H9 (cell line): ENCODE measurements at regions not wholly inside any gene's neighbourhood (a gene's known extent, or its start where the extent isn't known, plus 50 kb on each side); places are given as distances from the start of the nearest gene placed in this dataset.

Experiments
- DNase-seq: peaks from one replicate; pipeline ENCODE4 v3.0.0-alpha.2; 2017
- H2AFZ ChIP-seq: one replicate; pipeline ENCODE4 v1.6.1; 2013; ENCODE audit warnings: mild to moderate bottlenecking, low read length, control low read depth, moderate library complexity
- H2AK5ac ChIP-seq: 2 replicates; pipeline ENCODE4 v1.6.1; 2013; ENCODE audit warnings: low read length, control low read depth, mixed read lengths; ENCODE audit not compliant: insufficient read length
- H2BK120ac ChIP-seq: one replicate; pipeline ENCODE4 v1.6.1; 2013; ENCODE audit warnings: low read depth, mild to moderate bottlenecking, low read length, control low read depth, inconsistent platforms; ENCODE audit not compliant: poor library complexity, severe bottlenecking
- H2BK12ac ChIP-seq: 2 replicates; pipeline ENCODE4 v1.6.1; 2013; ENCODE audit warnings: low read length, control low read depth, mixed read lengths, low read depth; ENCODE audit not compliant: insufficient read length
- H2BK15ac ChIP-seq: 2 replicates; pipeline ENCODE4 v1.6.1; 2013; ENCODE audit warnings: low read depth, low read length, control low read depth
- H2BK20ac ChIP-seq: one replicate; pipeline ENCODE4 v1.6.1; 2013; ENCODE audit warnings: low read depth, mild to moderate bottlenecking, low read length, control low read depth, inconsistent platforms; ENCODE audit not compliant: poor library complexity, severe bottlenecking
- H2BK5ac ChIP-seq: 2 replicates; pipeline ENCODE4 v1.6.1; 2013; ENCODE audit warnings: low read length, control low read depth, mixed read lengths; ENCODE audit not compliant: insufficient read length
- H3K14ac ChIP-seq: 2 replicates; pipeline ENCODE4 v1.6.1; 2013; ENCODE audit warnings: low read length, control low read depth; ENCODE audit not compliant: insufficient read depth
- H3K18ac ChIP-seq: 2 replicates; pipeline ENCODE4 v1.6.1; 2013; ENCODE audit warnings: low read depth, mild to moderate bottlenecking, mixed read lengths, low read length, control low read depth; ENCODE audit not compliant: insufficient read length
- H3K23ac ChIP-seq: 2 replicates; pipeline ENCODE4 v1.6.1; 2013; ENCODE audit warnings: low read length, control low read depth, mixed read lengths, low read depth; ENCODE audit not compliant: insufficient read length
- H3K23me2 ChIP-seq: 2 replicates; pipeline ENCODE4 v1.6.1; 2013; ENCODE audit warnings: low read depth, mild to moderate bottlenecking, mixed read lengths, low read length, control low read depth; ENCODE audit not compliant: insufficient read length, poor library complexity, severe bottlenecking
- H3K27ac ChIP-seq: 2 replicates; pipeline ENCODE4 v1.5.1; 2013; ENCODE audit warnings: low read length, control low read depth, mixed read lengths, low read depth; ENCODE audit not compliant: insufficient read length
- H3K27me3 ChIP-seq: 2 replicates; pipeline ENCODE4 v1.6.1; 2013; ENCODE audit warnings: low read length, control low read depth, inconsistent platforms; ENCODE audit not compliant: insufficient read depth
- H3K4ac ChIP-seq: 2 replicates; pipeline ENCODE4 v1.6.1; 2013; ENCODE audit warnings: low read depth, mild to moderate bottlenecking, control low read depth, inconsistent platforms, low read length, moderate library complexity
- H3K4me1 ChIP-seq: 2 replicates; pipeline ENCODE4 v1.6.1; 2013; ENCODE audit warnings: low read length, control low read depth, inconsistent platforms; ENCODE audit not compliant: insufficient read depth
- H3K4me2 ChIP-seq: 2 replicates; pipeline ENCODE4 v1.6.1; 2013; ENCODE audit warnings: low read length, control low read depth, mixed read lengths; ENCODE audit not compliant: insufficient read length, insufficient read depth
- H3K56ac ChIP-seq: 2 replicates; pipeline ENCODE4 v1.6.1; 2013; ENCODE audit warnings: low read depth, mild to moderate bottlenecking, mixed read lengths, low read length, control low read depth; ENCODE audit not compliant: insufficient read length
- H3K79me1 ChIP-seq: 2 replicates; pipeline ENCODE4 v1.6.1; 2013; ENCODE audit warnings: low read depth, mild to moderate bottlenecking, moderate library complexity, low read length, control low read depth, inconsistent platforms; ENCODE audit not compliant: insufficient read depth, poor library complexity, severe bottlenecking
- H3K79me2 ChIP-seq: 2 replicates; pipeline ENCODE4 v1.6.1; 2013; ENCODE audit warnings: low read length, control low read depth, inconsistent platforms; ENCODE audit not compliant: insufficient read depth
- H3K9ac ChIP-seq: 2 replicates; pipeline ENCODE4 v1.6.1; 2013; ENCODE audit warnings: low read length, control low read depth, mixed read lengths; ENCODE audit not compliant: insufficient read length; ENCODE audit errors: extremely low read depth
- H3K9me3 ChIP-seq: one replicate; pipeline ENCODE4 v1.6.1; 2013; ENCODE audit warnings: low read depth, low read length, inconsistent platforms; ENCODE audit not compliant: control insufficient read depth
- H3T11ph ChIP-seq: one replicate; pipeline ENCODE4 v1.6.1; 2013; ENCODE audit warnings: mild to moderate bottlenecking, low read length, control low read depth, inconsistent platforms
- H4K20me1 ChIP-seq: one replicate; pipeline ENCODE4 v1.6.1; 2013; ENCODE audit not compliant: control insufficient read depth, insufficient read length, insufficient read depth
- H4K5ac ChIP-seq: 2 replicates; pipeline ENCODE4 v1.6.1; 2013; ENCODE audit warnings: low read depth, mild to moderate bottlenecking, mixed read lengths, low read length, control low read depth; ENCODE audit not compliant: insufficient read length
- H4K8ac ChIP-seq: replicated peaks from 2 replicates; pipeline ENCODE4 v1.6.1; 2013; ENCODE audit warnings: low read length, control low read depth, mixed read lengths, low read depth; ENCODE audit not compliant: insufficient read length
- H4K91ac ChIP-seq: 2 replicates; pipeline ENCODE4 v1.6.1; 2013; ENCODE audit warnings: low read depth, mild to moderate bottlenecking, moderate library complexity, mixed read lengths, low read length, control low read depth; ENCODE audit not compliant: insufficient read length
- H3K27ac Mint-ChIP-seq, 3 experiments: 2 replicates in 2 of 3; 3 replicates in 1 of 3; pipeline ENCODE4 v1.8.0; 2020 to 2021; ENCODE audit warnings: mixed read lengths in 3 of 3, mild to moderate bottlenecking in 1 of 3, moderate library complexity in 1 of 3
- H3K27me3 Mint-ChIP-seq: 2 replicates; pipeline ENCODE4 v1.8.0; 2021; ENCODE audit warnings: low read depth, mild to moderate bottlenecking, moderate library complexity, mixed read lengths
- H3K36me3 Mint-ChIP-seq, 3 experiments: 2 replicates in 2 of 3; 3 replicates in 1 of 3; pipeline ENCODE4 v1.8.0; 2020 to 2021; ENCODE audit warnings: low read depth in 3 of 3, mixed read lengths in 3 of 3; ENCODE audit not compliant: insufficient read depth in 1 of 3
- H3K4me1 Mint-ChIP-seq, 2 experiments: 2 replicates each; pipeline ENCODE4 v1.8.0; 2020; ENCODE audit warnings: mixed read lengths in 2 of 2
- H3K4me3 Mint-ChIP-seq, 2 experiments: 2 replicates in 1 of 2; 3 replicates in 1 of 2; pipeline ENCODE4 v1.8.0; 2020 to 2021; ENCODE audit warnings: mild to moderate bottlenecking in 2 of 2, mixed read lengths in 2 of 2, moderate library complexity in 1 of 2
- H3K9me3 Mint-ChIP-seq, 2 experiments: 2 replicates in 1 of 2; 3 replicates in 1 of 2; pipeline ENCODE4 v1.8.0; 2020; ENCODE audit warnings: mild to moderate bottlenecking in 2 of 2, mixed read lengths in 2 of 2, moderate library complexity in 1 of 2
- CTCF ChIP-seq: fragments of 200-600 bp; sonication (generic); conservative IDR thresholded peaks from 3 replicates; pipeline ENCODE4 v1.8.0; 2021; ENCODE audit warnings: antibody characterized with exemption, mild to moderate bottlenecking
- WGBS: extraction: QIAGEN DNeasy Blood & Tissue Kit; methylation state at CpG from one replicate; pipeline ENCODE4 v1.1.7; 2013; ENCODE audit warnings: missing lambda C conversion rate, low lambda C conversion rate, mixed read lengths; ENCODE audit not compliant: insufficient read length; ENCODE audit errors: extremely low coverage; 5-methylcytosine and 5-hydroxymethylcytosine counted together

- Histone ChIP-seq H3K79me2 (no peaks in the 10 kb centered on the region), H4K20me1 (no peaks in the 10 kb centered on the region), H3K4ac (no peak overlapping the region), H2BK120ac (no peak overlapping the region), H2AK5ac (no peak overlapping the region), H4K5ac (no peak overlapping the region), H3K14ac (no peak overlapping the region), H3K27me3 (no peaks in the 10 kb centered on the region), H4K8ac (no peak overlapping the region), H3K27ac (no peak overlapping the region), H3T11ph (no peak overlapping the region), H3K9me3 (no peaks in the 10 kb centered on the region), H2AFZ (no peak overlapping the region), H3K9ac (no peak overlapping the region), H3K18ac (no peak overlapping the region), H2BK5ac (no peak overlapping the region), H3K4me2 (no peak overlapping the region), H3K56ac (no peak overlapping the region), H2BK15ac (no peak overlapping the region), H3K4me1 (no peaks in the 10 kb centered on the region), H3K23me2 (no peaks in the 10 kb centered on the region), H3K23ac (no peak overlapping the region), H2BK20ac (no peak overlapping the region), H3K79me1 (no peaks in the 10 kb centered on the region), H4K91ac (no peak overlapping the region), H2BK12ac (no peak overlapping the region)
- H3K36me3 Mint-ChIP-seq: no peaks in the 10 kb centered on the region
- TF ChIP-seq CTCF: no peak
- no CpG with 5 or more reads among the region's 2 CpGs for WGBS
- peaks cover 3% of the 10 kb centered on the region for H3K27me3 Mint-ChIP-seq
- no peak overlapping the region for H3K27ac Mint-ChIP-seq
- H3K4me3 Mint-ChIP-seq: no peak overlapping the region
- no peak for DNase-seq
- no peaks in the 10 kb centered on the region for H3K9me3 Mint-ChIP-seq
- H3K4me1 Mint-ChIP-seq: peaks cover 0 to 2% of the 10 kb centered on the region in 2 experiments; a peak in 2 of 4 replicates
These were observed 142.3 kb downstream of the CHD1L start for GRCh38 chr1:147384804-147385203.
